DMS53 (cell line): ENCODE measurements at regions not wholly inside any gene's neighbourhood (a gene's known extent, or its start where the extent isn't known, plus 50 kb on each side); places are given as distances from the start of the nearest gene placed in this dataset.

Experiments used
- DNase-seq: peaks from one replicate; lab custom pipeline; 2025; lab: John Stamatoyannopoulos, UW

DNA sequence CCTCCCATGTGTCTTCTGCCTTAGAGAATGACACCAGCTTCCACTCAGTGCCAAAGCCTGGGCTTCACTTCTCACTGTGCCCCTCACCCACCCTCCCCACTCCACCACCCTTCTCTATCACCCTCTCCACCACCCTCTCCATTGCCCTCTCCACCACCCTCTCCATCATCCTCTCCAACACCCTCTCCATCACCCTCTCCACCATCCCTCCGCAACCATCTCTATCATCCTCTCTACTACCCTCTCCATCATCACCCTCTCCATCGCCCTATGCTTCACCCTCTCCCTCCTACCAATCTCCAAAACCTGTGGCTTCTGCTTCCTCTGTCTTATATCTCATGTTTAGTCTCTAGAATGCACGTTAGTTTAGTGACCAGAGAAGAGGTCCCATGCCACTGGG, 91.0 kb upstream of the TMEM72 start:
- no peak for DNase-seq

DNA sequence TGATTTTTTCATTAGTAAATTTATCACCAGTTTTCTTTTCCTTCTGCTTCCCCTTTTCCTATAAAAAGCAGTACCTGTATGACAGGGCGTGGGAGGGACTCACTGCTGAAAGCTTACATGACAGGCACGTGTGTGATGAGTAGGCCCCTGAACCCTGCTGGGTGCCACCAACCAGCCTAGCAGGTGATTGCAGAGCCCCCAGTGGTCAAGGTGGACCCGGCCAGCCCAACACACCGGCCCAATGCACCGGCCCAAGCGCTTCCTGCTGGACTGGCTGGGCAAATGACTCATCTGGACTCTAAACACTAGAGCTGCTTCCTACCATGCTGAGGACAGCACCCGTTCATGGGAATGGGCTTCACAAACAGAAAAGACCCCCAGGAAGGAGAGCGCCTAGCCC, 89.8 kb upstream of the TMEM72 start:
- no peak for DNase-seq

DNA sequence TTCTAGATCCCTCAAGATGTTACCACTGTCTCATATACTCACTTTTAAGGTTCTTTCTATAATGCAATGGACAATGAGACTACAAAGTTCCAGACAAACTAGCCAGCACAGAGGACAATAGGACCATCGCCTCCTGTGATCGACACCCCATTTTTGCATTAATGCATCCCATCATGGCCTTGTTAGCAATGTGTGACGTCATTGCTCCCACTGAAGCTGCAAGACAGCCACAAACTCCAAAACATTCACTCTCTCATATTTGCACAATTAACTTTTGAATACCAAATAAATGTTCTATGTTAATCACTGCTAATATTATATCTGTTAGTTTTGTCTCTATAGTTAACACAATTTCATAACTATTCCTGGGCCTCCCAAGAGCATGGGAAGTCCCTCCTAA, 88.8 kb upstream of the TMEM72 start:
- no peak for DNase-seq

DNA sequence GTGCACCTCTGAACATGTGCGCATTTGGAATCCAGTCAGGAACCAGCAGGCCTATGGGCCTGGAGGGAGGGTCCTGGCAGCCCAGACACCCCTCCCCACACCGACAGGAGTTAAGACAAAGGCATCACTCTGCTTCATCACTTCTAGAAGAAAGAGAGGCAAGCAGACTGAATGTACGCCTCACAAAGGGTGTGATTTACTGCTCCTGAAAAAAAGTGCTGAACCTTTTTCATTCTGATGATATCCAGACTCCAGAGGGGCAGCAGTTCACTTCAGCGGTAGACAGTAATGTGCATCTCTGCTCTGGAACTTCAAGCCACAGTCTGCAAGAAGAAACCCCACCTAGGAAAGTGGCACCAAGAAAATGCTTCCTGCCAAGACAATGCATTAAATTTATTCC, 88.2 kb upstream of the TMEM72 start:
- no peak for DNase-seq

DNA sequence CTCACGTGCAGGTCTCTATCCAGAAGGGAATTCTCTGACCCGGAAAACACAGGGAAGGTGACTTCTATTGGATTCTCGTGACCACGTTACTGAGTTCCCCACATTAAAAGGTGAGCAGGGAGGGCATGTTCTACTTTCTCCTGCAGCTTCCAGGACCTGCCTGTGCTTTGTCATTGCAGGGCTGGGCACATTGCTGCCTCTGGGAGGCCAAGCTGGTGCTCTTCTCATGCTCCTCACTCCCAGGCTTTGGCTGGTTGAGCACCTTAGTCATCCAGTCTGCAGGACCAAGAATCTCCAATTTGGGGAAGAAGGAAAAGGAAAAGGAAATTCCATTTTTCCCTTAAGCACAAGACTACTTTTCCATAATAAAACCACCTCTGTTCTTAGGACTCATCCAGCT, 86.5 kb upstream of the TMEM72 start:
- peak; percentile 8 for DNase-seq

DNA sequence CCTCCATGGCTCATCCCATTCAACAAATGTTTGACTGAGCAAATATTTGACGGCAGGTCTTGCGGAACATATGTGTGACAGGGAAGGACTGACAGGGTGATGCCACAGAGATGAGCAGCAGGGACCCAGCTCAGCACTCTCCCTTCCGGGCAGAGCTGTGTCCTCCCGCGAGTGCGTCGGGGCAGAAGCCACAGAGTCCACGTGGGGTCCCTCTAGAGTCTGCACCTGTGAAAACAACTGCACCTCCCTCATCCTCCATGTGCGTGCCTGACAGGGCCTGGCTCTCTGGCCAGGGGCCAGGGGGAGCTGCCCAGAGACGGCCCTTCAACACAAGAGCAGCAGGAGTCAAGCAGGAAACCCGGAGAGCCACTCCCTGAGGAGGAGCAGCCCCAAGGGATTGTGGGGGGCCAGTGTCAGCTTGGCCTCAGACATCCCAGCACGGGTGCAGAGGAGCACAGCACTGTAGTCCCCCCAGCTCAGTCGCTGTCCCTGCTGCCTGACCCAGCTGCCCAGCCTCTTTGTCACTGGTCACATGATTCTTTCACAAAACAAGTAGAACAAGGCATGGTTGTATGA, 83.6 kb upstream of the TMEM72 start:
- DNase-seq: peak; percentile 99

DNA sequence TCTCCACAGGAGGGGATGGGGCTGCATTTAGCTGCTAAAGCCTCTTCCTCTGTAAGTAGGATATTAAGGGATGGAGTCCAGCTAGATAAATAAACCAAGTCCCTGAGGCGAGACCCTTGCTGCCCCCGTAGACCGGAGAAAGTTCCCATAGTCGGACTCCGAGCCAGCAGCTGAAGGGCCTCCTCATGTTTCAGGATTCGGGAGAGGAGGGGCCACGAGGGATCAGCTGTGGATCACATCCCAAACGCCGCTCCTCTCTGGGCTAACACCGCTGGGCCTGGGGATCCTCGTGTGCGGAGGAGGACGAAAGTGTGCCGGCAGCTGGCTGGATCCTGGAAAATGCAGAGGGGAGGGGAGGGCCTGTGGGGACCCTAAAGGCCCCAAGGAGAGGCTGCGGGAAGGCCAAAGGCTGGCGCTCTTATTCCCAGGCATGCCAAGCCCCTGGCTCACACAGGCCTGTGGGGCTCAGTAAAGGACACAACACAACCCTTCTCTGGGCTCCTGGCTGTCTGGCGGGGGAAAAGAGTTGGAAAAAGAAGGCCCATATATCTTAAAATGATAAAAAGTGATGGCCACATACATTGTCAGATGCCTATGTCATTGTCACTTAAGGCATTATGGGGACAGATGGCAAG, 82.5 kb upstream of the TMEM72 start:
- no peak for DNase-seq

DNA sequence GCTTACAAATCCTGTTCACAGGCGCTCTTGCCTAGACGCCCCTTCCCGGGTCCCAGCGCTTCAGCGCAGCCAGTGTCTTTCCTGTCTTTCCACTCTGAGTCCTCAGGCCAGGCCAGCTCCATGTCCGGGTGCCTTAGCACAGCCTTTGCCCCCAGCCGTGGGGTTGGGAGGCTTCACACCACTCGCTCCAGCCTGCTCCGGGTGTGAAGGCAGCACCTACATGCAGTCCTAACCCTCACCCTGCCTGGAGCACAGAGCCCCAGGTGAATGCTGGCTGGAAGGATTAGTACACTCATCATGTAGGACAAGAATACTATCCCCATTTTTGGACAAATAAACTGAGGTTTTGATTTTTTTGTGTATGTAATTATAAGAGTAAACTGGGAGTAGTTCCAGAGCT, 81.7 kb upstream of the TMEM72 start:
- DNase-seq: no peak

DNA sequence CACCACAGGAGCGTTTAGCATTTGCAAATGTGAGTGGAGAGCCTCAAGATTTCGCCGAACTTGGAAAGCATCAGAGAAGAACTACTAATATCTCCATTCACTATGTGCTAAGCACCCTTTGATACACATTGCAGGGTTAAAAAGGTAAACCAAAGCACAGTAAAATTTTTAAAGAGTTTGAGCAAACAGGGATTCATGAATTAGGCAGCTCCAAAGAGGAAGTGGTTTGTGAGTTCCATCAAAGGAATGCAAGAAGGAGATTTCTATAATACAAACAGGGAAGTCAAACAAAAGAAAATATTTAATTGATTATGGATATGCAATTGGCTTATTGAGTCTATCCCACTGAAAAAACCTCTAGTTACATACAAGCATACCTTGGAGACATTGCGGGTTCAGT, 81.1 kb upstream of the TMEM72 start:
- DNase-seq: no peak

DNA sequence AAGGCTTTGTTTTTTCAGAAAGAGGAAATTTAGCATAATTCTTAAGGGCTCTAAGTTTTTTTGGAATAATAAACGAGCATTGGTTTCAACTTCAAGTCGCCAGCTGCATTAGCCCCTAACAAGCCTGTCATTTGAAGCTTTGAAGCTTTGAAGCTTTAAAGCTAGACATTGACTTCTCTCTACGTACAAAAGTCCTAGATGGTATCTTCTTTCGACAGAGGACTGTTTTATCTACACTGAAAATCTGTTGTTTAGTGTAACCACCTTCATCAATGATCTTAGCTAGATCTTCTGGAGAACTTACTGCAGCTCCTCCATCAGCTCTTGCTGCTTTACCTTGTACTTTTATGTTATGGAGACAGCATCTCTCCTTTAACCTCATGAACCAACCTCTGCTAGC, 79.6 kb upstream of the TMEM72 start:
- no peak for DNase-seq

DNA sequence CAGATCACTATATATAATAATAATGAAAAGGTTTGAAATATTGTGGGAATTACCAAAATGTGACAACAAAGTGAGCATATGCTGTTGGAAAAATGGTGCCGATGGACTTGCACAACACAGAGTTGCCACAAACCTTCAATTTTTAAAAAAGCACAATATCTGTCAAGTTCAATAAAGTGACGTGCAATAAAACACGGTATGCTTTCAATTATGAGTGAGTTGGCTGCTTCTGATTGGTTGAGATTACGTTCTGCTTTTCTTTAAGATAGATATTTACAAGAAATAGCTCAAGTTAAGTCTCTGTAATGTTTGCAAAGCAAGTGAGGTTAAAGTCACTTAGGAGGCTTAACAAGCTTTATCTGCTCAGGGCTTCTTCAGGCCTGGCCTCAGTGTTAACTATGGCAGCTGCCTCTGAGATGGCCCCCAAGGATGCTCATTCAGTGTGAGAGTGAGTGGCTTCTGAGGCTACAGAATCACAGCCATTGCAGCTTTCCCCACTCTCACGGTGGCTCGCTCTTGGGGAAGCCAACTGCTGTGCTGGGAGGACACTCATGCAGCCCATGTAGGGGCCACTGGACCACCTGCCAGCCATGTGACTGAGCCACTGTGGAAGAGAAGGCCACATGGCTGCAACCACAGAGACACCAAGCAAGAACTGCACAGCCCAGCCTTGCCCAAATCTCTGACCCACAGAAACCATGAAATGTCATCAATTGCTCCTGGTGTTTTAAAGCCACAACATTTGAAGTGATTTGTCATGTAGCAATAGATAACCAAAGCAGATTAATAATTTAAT, 78.3 kb upstream of the TMEM72 start:
- no peak for DNase-seq

DNA sequence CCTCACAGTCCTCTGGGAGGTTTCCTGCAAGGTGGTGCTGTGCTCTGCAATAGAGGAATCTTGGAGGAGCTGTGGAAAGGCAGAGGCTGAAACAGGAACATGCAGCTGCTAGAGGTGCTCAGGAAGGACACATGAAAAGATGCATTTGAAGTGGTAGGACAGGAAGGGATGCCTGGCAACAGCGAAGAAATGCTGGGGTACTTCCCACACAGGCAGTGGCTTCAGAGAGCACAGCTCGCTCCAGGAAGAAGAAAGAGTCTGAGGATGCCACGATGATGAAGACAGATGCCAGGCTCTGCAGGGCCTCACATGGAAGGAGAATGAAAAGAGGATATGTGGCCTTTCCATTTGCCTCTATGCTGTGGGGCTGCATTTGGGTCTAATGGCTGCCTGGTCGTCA, 77.0 kb upstream of the TMEM72 start:
- no peak for DNase-seq

DNA sequence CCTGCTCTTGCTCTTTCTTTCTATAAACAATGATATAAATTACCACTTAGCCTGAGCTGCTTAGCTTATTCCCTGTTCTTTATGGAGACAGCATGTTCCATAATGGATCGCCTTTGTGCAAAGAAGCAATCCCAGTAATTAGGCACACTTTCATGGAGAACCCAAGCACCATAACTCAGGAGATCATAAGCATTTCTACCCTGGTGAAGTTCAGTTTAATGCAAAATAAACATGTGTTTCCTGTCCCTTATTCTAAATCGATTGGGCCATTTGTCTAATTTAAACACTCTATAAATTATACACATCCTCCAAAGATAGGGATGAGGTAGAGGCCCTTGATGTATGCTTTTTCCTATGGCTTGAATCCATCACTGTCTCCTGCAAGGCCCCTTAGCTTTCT, 75.8 kb upstream of the TMEM72 start:
- no peak for DNase-seq

DNA sequence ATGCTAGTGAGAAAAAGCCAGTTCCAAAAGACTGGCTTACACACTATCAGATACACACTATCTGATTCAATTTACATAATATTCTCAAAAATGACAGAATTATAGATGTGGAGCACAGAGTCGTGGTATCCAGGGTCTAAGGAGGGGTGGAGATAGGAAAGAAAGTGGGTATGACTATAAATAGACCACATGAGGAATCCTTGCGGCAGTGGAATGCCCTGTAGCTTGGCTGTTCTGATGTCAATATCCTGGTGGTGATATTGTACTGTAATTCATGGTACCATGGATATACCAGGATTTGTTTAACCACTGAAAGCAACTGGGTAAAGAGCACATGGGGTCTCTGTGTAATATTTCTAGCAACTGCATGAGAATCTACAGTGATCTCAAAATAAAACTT, 67.7 kb upstream of the TMEM72 start:
- DNase-seq: no peak

DNA sequence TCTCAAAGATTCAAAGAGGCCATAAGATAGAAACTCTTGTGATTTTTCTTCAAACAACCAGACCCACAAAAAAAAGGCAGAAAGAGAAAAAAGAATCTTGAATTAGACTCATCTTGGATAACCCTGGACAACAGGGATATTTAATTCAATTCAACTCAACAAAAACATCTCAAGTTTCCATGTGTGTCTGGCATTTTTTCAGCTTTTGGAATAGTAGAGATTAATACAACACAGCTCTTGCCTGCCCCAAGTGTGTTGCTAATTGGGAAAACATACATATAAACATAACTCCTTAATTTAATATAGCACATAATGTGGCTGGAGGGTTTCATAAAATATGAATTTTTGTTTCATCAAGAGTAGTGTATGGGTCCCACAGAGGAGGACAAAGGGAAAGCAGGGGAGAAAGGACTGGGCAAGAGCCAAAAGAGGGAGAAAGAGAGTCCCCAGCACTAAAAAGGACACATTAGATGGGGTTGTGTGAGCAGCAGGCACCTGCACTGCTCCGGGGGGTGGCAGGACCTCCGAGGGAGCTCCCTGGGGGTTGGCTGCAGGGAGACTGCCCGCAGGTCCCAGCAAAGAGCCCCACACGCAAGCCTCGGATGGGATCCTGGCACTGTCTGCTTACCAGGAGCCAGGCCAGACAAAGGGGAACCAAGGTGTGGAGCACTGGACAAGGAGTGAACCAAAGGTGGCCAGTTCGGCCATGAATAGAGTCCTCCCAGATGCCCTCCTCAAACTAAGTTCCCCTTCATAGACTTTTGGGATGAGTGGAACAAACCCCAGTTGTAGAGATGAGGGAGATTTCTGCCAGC, 65.6 kb upstream of the TMEM72 start:
- DNase-seq: no peak

DNA sequence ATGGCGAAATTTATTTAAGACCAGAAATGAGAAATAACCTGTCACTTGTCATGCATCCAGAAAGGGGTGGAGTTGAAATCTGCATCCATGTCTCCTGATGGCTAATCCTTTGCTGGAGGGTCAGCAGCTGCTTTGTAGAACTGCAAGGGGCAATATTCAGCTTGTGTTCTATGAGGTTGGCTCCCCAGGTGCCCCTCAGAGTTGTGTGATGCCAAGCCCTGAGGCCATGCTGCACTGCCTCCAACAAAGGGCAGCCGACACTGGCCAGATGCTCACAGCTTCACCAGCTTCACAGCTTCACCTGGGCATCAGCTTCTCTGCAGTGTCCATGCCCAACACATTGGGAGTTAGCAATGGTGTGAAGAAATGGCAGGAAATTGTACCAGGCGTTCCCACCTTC, 64.0 kb upstream of the TMEM72 start:
- DNase-seq: no peak

DNA sequence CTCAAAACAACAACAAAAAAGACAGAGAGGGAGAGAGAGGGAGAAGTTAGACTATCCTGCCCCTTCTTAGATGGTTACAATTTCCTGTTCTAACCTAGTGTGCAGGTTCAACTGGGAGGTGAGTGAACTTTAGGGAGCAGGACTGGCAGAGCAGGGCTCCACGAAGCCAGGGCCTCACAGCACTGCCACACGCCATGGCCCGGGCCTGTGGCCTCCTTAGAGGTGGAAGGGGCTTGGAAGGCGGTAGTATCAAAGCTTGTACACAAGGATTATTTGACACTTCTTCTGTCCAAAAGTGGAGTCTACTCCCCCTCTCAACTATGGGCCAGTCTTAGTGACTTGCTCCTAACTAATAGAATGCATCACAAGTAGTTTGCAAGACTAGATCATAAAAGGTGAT, 62.9 kb upstream of the TMEM72 start:
- no peak for DNase-seq

DNA sequence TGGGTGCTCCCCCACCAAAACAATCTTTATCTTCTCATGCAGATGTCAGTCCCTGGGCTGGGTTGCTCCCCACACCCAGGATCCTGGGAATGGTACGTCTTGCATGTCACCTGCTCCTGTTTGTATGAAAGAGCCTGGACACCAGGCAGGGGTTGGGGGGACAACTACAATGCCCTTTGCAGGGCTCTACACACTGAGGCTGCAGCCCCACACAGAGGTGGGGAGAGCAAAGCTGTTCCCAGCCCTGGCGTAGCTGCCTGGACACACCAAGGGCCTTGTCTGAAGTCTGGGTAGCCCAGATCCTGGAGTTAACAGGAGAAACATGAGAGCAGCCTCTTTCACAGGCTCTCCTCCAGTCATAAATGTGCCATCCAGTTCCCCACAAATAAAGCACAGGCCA, 61.2 kb upstream of the TMEM72 start:
- no peak for DNase-seq

DNA sequence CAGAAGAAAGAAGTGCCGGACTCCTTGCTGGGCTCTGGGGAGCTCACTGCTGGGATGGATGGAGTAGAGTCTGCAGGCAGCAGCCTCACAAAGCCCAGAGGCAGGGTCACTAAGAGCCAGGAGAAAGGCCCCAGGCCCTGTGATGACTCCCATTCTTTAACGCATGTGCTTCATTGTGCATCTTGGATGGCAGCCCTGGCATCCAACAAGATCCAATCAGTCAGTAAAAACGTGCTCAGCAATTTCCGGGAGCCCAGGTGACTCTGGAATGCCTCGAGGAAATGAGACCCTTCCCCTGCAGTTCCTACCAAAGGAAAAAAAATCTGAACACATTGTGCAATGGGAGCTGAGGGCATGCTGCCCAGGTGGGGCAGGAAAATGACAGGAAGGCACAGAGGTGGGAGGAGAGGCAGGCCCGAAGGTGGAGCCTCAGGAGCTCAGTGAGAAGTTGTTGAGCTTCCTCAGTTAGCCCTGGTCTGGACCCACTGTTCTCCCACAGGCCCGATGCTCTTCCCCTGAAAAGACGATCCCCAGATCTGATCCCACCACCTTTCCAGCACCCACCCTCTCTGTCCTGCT, 60.7 kb upstream of the TMEM72 start:
- no peak for DNase-seq

DNA sequence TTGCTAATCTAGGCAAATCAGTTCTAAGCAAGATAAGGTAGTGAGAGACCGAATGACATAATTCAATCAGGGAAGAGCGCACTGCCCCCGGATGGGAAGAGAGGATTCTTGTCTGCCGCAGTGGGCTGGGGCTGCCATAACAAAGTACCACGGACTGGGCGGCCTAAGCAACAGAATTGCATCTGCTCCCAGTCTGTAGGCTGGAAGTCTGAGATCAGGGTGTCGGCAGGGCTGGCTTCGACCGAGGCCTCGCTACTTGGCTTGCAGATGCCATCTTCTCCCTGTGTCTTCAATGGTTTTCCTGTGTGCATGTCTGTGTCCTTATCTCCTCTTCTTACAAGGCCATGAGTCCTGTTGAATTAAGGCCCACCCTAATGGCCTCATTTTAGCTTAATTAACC, 59.7 kb upstream of the TMEM72 start:
- DNase-seq: no peak

DNA sequence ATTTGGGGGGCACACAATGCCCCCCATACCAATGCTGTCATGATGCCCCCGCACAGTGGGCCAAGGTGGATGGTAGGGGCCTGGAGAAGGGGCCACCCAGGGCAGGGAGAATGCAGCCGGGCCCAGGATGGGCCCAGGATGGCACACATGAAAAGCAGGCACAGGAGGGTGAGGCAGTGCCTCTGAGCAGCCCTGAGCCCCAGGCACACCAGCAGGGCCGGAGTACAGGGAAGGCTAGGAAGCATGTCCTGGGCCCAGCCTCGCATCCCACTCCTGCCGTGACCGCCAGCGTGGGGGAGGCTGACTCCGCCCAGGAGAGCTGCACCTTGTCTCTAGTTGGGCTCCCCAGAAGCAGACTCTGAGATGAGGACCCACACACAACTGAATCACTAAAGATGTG, 59.3 kb upstream of the TMEM72 start:
- no peak for DNase-seq

DNA sequence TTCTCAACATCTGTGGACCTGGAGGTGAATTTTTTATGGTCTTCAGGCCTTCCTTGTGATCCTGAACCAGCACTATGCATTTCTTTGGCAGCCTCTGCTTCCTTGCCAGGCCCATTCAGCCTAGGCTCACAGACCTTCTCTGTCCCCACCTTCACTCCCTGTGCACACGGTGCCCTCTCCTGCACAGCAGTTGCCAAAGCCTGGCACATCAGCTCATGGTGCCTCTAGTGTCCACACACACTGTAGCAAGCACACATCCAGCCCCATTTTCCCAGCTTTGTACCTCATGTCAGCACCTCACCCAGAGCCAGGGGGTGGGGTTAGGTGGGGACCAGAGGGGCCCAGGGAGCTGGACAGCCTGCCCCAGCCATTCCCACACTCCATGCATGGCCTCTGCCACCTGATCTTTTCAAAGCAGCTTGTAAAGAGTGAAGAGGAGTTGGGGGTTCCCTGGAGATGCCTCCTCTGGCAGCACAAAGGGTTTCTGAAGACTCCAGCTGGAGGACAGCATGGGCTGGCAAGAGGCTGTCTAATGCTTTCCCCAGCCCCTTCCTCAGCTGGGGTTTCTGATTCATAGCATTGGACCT, 57.9 kb upstream of the TMEM72 start:
- DNase-seq: peak; percentile 78
